Left lobe of liver (tissue), 2 donors: ENCODE measurements at regions not wholly inside any gene's neighbourhood (a gene's known extent, or its start where the extent isn't known, plus 50 kb on each side); places are given as distances from the start of the nearest gene placed in this dataset.

Experiments used
- ATAC-seq: fragments of 200-7000 bp; cut with Tn5 transposase; one replicate; pipeline ENCODE4 v1.9.1; 2020; ENCODE audit warnings: mild to moderate bottlenecking, moderate library complexity
- DNase-seq: peaks from one replicate; pipeline ENCODE4 v3.0.0-alpha.2; 2020; ENCODE audit warnings: low spot score
- donor health status: DM: no; HTN: no; CAD: no; lungs with moderate emphysema.
- donor health status: DM: no; HTN: yes; CAD: no.

GRCh38 chrX:51437521-51437920, 58.9 kb downstream of the NUDT11 start:
- DNase-seq (no peak), ATAC-seq (no peak)

GRCh38 chrX:51435101-51435500, 61.3 kb downstream of the NUDT11 start:
- DNase-seq (no peak), ATAC-seq (no peak)

GRCh38 chrX:51421972-51422597, 74.3 kb downstream of the NUDT11 start:
- DNase-seq (no peak), ATAC-seq (no peak)

DNA sequence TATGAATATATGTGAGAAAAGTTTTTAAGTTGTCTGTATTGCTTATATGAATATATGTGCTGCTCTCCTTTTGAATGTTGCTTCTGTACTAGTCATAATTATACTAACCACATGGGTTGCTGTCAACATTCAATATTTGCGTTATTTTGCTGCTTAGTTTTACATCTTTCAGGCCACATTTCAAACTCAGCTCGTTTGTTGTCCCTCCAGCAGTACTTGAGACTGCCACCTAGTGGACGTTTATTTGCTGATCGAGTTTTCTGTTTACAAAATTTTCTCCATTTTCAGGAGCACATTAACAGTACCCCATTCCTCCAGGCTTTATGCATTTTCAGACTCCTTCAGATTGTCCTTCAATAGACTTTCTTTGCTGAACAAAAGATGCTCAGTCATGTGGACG, 75.8 kb downstream of the NUDT11 start:
- no peak for DNase-seq
- ATAC-seq, result peak; percentile 58

- DNase-seq, result no peak
- ATAC-seq, result no peak
Measured at GRCh38 chrX:51408462-51408861, 75.8 kb downstream of the NUDT10 start.

GRCh38 chrX:51407520-51408409, 75.1 kb downstream of the NUDT10 start:
- ATAC-seq (no peak), DNase-seq (no peak)

DNA sequence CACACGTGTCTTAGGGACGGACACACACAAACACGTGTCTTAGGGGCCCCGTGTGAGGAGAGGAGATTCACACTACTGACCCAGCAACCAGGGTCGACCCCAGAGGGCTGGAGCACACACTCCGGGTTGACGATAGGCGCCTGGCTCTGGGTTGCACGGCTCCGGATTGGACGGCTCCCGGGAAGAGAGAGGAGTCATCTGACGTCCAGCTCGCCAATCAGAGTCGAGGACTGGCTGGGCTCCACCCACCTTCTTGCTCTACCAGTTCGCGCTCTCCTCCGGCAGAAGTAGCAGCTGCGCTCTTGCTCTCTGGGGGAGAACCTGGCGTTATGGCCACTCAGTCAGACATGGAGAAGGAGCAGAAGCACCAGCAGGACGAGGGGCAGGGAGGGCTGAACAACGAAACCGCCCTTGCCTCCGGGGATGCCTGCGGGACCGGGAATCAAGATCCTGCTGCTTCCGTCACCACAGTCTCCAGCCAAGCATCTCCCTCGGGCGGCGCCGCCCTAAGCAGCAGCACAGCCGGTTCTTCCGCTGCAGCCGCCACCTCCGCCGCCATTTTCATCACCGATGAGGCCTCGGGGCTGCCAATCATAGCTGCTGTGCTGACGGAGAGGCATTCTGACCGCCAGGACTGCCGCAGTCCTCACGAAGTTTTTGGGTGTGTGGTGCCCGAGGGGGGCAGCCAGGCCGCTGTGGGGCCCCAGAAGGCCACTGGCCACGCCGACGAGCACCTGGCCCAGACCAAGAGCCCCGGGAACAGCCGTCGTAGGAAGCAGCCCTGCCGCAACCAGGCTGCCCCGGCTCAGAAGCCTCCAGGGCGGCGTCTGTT, 74.3 kb downstream of the NUDT10 start:
- DNase-seq, result no peak

DNA sequence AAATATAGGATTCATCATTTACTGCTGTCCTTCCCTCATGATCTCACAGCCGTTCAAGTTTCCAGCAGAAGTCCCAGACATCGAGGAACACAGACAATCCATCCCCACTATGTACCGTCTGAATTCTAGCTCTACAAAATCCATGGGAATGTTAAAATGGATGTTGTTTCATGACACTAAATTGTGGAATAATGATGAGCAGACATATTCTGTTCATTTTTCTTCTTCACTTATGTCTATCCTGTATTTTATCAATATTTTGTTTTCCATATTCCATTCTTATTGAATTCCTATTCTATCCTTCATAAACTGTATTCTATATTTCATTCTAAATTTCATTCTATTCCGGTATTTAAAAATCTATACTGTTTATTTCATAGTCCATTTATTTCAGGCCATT, 71.8 kb downstream of the NUDT10 start:
- no peak for DNase-seq
- no peak for ATAC-seq

More for the DNA sequence above, 74.3 kb downstream of the NUDT10 start:
- no peak for ATAC-seq

GRCh38 chrX:51395810-51396728, 63.4 kb downstream of the NUDT10 start:
- ATAC-seq, result no peak
- DNase-seq, result no peak

DNA sequence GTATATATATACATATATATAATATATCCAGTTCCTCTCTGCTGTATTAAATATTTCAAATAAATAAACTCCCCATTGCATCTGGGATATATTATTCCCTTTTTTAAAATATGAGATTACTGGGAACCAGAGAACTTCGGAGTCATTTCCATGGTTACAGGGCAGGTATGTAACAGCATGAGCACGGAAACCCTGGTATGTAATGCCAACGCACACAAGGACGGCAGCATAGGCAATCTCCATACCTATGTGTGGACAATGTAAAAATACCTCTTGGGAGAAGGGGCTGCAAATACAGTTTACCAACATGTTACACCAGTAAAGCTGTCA, 62.8 kb downstream of the NUDT10 start:
- DNase-seq (no peak), ATAC-seq (no peak)
